AG04450 (cell line): ENCODE measurements at regions not wholly inside any gene's neighbourhood (a gene's known extent, or its start where the extent isn't known, plus 50 kb on each side); places are given as distances from the start of the nearest gene placed in this dataset.
"Not testable (repeated sequence)": the region's sequence is repeated elsewhere in the genome, so short reads cannot be mapped to it uniquely, and the experiment has no call there.

ENCODE experiments used
- CTCF ChIA-PET: fragments of 300-600, 350-600 bp; formaldehyde crosslinking; extraction: SDS; loops from one replicate; lab custom pipeline; 2022; ENCODE audit warnings: antibody characterized with exemption, inconsistent platforms; lab: Charles Lee
- POLR2A ChIA-PET: fragments of 350-600 bp; formaldehyde crosslinking; extraction: SDS; loops from one replicate; lab custom pipeline; 2021; ENCODE audit warnings: antibody characterized with exemption, inconsistent platforms; lab: Yijun Ruan, JAX
- DNase-seq: peaks from one replicate; pipeline ENCODE4 v3.0.0-alpha.2; 2011; ENCODE audit warnings: low read depth, low spot score
- H3K27ac ChIP-seq: one replicate; pipeline ENCODE4 v1.5.1; 2012; ENCODE audit warnings: low read depth, low read length, control low read depth
- H3K27me3 ChIP-seq: one replicate; pipeline ENCODE4 v1.6.0; 2012; ENCODE audit warnings: low read length; ENCODE audit not compliant: control insufficient read depth, insufficient read depth
- H3K4me3 ChIP-seq: 2 replicates; pipeline ENCODE4 v1.5.1; 2011; ENCODE audit warnings: mild to moderate bottlenecking, low read depth, low read length, control low read depth
- H3K9me3 ChIP-seq: 2 replicates; pipeline ENCODE4 v1.5.1; 2012; ENCODE audit warnings: low read length; ENCODE audit not compliant: control insufficient read depth, insufficient read depth
- CTCF ChIP-seq: IDR thresholded peaks from 2 replicates; pipeline ENCODE4 v1.5.1; 2011; ENCODE audit warnings: low read depth, low read length, control low read depth, inconsistent platforms

- POLR2A ChIA-PET: no interaction called here
- no peak for DNase-seq
- Histone ChIP-seq H3K27me3 (no peaks in the 10 kb centered on the region), H3K4me3 (no peak overlapping the region), H3K9me3 (no peaks in the 10 kb centered on the region), H3K27ac (no peak overlapping the region)
- TF ChIP-seq CTCF: no peak
- CTCF ChIA-PET: no interaction called here
Measured at GRCh38 chr4:42237010-42237409, 84.6 kb upstream of the BEND4 start.

GRCh38 chr4:42237451-42237850 lies 85.0 kb upstream of the BEND4 start:
- H3K9me3 ChIP-seq: no peaks in the 10 kb centered on the region
- DNase-seq: no peak
- TF ChIP-seq CTCF: no peak
- ChIA-PET CTCF (no interaction called here), POLR2A (no interaction called here)
- no peaks in the 10 kb centered on the region for H3K27me3 ChIP-seq
- no peak overlapping the region for H3K4me3 ChIP-seq
- no peak overlapping the region for H3K27ac ChIP-seq

- ChIA-PET POLR2A (no interaction called here), CTCF (no interaction called here)
- DNase-seq: no peak
- TF ChIP-seq CTCF: no peak
- H3K9me3 ChIP-seq: no peaks in the 10 kb centered on the region
- no peaks in the 10 kb centered on the region for H3K27me3 ChIP-seq
- no peak overlapping the region for H3K27ac ChIP-seq
- no peak overlapping the region for H3K4me3 ChIP-seq
Measured at GRCh38 chr4:42248972-42249371, 96.5 kb upstream of the BEND4 start.

GRCh38 chr4:42252315-42252714 lies 99.9 kb upstream of the BEND4 start:
- TF ChIP-seq CTCF: no peak
- Histone ChIP-seq H3K9me3 (no peaks in the 10 kb centered on the region), H3K27ac (no peak overlapping the region), H3K4me3 (no peak overlapping the region), H3K27me3 (no peaks in the 10 kb centered on the region)
- CTCF ChIA-PET: no interaction called here
- DNase-seq: no peak
- POLR2A ChIA-PET: no interaction called here

GRCh38 chr4:42257645-42258044 lies 105.2 kb upstream of the BEND4 start:
- DNase-seq, CTCF ChIA-PET, H3K9me3 ChIP-seq, POLR2A ChIA-PET, H3K4me3 ChIP-seq, H3K27me3 ChIP-seq, H3K27ac ChIP-seq: not testable (repeated sequence)
